NT2/D1 (cell line): ENCODE measurements at regions not wholly inside any gene's neighbourhood (a gene's known extent, or its start where the extent isn't known, plus 50 kb on each side); places are given as distances from the start of the nearest gene placed in this dataset.

Source experiments
- YY1 ChIP-seq: IDR thresholded peaks from 2 replicates; pipeline ENCODE4 v1.6.1; 2011; ENCODE audit not compliant: insufficient read length, insufficient read depth
- ZNF274 ChIP-seq: IDR thresholded peaks from 2 replicates; pipeline ENCODE4 v1.6.1; 2011; ENCODE audit warnings: mild to moderate bottlenecking, low read depth, low read length

DNA sequence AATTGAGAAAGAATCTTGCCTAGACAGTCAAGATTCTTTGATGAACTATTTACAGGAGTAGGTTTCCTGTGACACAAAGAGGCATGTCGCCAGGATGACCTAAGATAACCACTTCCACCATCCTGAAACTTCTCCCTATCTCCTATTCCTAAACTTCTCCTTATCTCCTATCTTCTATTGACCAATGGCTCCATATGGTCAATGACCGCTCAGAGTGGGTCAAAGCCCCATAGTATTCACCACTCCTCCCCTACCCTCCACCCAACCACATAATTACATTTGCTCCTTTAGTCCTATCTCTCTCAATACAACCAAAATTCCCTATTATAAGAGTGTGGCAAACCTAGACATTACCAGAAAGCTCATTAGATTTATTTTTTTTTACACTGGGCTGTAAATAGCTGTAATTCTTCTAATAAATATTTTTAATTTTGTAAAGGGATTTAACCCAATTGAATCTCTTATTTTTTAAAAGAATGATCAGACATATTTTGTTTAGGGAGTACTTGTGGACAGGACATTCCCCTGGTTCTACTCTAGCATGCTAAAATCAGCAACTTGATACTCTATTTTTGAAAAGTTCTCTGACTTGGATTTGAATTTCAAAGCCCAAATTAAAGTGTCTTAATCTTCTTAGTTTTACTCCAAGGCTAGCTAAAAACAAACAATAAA lies 416.0 kb upstream of the CCNH start:
- no peak for TF ChIP-seq ZNF274
- no peak for TF ChIP-seq YY1
